ENCODE measurements at regions not wholly inside any gene's neighbourhood (a gene's known extent, or its start where the extent isn't known, plus 50 kb on each side); places are given as distances from the start of the nearest gene placed in this dataset.

DNA sequence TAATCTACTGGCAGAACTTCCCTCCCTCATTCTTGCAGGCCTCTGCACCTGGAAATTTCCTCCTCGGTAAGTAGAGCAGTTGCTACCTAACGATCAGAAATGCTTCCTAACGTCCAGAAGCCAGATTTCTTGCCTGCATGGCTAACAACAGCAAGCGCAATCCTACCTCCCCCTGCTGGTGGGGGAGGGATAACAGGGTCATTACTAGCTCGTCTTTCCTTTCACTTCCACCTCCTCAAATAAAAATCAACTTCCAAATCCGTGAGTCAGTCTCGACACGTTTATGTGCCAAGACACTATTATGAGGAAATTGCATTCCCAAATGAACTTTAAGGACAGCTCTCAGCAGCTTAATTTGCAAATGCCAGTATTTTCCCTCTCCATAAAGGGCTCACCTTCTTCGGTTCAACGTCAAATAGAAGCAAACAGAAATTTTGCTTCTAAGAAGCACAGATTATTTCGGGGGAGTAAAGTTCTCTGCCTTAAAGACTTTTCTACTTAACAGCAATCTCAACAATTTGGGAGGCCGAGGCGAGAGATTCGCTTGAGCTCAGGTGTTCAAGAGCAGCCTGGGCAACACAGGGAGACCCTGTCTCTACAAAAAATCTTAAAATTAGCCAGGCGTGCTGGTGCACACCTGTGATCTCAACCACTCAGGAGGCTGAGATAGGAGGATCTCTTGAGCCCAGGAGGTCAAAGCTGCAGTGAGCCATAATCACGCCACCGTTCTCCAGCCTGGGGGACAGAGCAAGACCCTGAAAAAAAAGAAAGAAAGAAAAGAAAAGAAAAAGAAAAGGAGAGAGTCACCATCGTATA lies 188.6 kb upstream of the PSMD7 start:
- no peak for TF ChIP-seq ARNTL (CRISPR knock-in tag; IDR thresholded peaks at IDR 0.05; ENCODE audit: borderline replicate concordance, low read depth)
- no peak for ATAC-seq

DNA sequence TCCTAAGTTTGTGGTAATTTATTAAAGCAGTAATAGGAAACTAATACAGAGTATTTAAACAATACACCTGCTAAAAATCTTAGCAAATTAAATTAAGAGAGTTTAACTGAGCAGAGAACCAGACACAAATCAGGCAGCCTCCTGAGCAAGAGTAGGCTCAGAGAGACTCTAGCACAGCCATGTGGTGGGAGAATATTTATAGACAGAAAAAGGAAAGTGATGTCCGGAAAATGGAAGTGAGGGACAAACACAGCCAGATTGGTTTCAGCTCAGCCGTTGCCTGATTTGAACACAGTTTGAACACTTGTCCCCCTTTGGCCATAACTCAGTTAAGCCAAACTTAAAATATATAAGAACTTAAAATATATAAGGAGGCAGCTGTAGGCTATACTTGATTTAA lies 192.6 kb upstream of the PSMD7 start:
- no peak for TF ChIP-seq ZNF8 (CRISPR knock-in tag; IDR thresholded peaks at IDR 0.05)
- no peak for TF ChIP-seq ARNTL (CRISPR knock-in tag; IDR thresholded peaks at IDR 0.05; ENCODE audit: borderline replicate concordance, low read depth)
- no peak for TF ChIP-seq TCF4 (CRISPR knock-in tag; IDR thresholded peaks at IDR 0.05; ENCODE audit: borderline replicate concordance)
- no peak for TF ChIP-seq ZNF565 (CRISPR knock-in tag; conservative IDR thresholded peaks at IDR 0.05; ENCODE audit: low read depth)
- no peak for TF ChIP-seq ZFP30 (CRISPR knock-in tag; IDR thresholded peaks at IDR 0.05)
- TF ChIP-seq ISL1 (CRISPR knock-in tag; IDR thresholded peaks at IDR 0.05) = no peak
- TF ChIP-seq OSR1 (CRISPR knock-in tag; IDR thresholded peaks at IDR 0.05) = no peak
- TF ChIP-seq, protein P1, sequence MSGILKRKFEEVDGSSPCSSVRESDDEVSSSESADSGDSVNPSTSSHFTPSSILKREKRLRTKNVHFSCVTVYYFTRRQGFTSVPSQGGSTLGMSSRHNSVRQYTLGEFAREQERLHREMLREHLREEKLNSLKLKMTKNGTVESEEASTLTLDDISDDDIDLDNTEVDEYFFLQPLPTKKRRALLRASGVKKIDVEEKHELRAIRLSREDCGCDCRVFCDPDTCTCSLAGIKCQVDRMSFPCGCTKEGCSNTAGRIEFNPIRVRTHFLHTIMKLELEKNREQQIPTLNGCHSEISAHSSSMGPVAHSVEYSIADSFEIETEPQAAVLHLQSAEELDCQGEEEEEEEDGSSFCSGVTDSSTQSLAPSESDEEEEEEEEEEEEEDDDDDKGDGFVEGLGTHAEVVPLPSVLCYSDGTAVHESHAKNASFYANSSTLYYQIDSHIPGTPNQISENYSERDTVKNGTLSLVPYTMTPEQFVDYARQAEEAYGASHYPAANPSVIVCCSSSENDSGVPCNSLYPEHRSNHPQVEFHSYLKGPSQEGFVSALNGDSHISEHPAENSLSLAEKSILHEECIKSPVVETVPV (CRISPR knock-in tag; IDR thresholded peaks at IDR 0.05) = no peak
- TF ChIP-seq, protein P2, sequence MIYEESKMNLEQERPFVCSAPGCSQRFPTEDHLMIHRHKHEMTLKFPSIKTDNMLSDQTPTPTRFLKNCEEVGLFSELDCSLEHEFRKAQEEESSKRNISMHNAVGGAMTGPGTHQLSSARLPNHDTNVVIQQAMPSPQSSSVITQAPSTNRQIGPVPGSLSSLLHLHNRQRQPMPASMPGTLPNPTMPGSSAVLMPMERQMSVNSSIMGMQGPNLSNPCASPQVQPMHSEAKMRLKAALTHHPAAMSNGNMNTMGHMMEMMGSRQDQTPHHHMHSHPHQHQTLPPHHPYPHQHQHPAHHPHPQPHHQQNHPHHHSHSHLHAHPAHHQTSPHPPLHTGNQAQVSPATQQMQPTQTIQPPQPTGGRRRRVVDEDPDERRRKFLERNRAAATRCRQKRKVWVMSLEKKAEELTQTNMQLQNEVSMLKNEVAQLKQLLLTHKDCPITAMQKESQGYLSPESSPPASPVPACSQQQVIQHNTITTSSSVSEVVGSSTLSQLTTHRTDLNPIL (CRISPR knock-in tag; IDR thresholded peaks at IDR 0.05; ENCODE audit: low read depth) = no peak
- TF ChIP-seq ZC3H10 (CRISPR knock-in tag; IDR thresholded peaks at IDR 0.05) = no peak
- TF ChIP-seq SNAI2 (CRISPR knock-in tag; IDR thresholded peaks at IDR 0.05) = no peak
- no peak for TF ChIP-seq ZFP3 (CRISPR knock-in tag; IDR thresholded peaks at IDR 0.05)
- no peak for TF ChIP-seq ZNF70 (CRISPR knock-in tag; IDR thresholded peaks at IDR 0.05)
- TF ChIP-seq PPARA (CRISPR knock-in tag; IDR thresholded peaks at IDR 0.05; ENCODE audit: borderline replicate concordance) = no peak
- TF ChIP-seq CSDC2 (CRISPR knock-in tag; IDR thresholded peaks at IDR 0.05) = no peak
- no peak for TF ChIP-seq RARB (CRISPR knock-in tag; IDR thresholded peaks at IDR 0.05)
- no peak for TF ChIP-seq ESRRG (CRISPR knock-in tag; IDR thresholded peaks at IDR 0.05)
- TF ChIP-seq, protein P3, sequence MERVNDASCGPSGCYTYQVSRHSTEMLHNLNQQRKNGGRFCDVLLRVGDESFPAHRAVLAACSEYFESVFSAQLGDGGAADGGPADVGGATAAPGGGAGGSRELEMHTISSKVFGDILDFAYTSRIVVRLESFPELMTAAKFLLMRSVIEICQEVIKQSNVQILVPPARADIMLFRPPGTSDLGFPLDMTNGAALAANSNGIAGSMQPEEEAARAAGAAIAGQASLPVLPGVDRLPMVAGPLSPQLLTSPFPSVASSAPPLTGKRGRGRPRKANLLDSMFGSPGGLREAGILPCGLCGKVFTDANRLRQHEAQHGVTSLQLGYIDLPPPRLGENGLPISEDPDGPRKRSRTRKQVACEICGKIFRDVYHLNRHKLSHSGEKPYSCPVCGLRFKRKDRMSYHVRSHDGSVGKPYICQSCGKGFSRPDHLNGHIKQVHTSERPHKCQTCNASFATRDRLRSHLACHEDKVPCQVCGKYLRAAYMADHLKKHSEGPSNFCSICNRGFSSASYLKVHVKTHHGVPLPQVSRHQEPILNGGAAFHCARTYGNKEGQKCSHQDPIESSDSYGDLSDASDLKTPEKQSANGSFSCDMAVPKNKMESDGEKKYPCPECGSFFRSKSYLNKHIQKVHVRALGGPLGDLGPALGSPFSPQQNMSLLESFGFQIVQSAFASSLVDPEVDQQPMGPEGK (CRISPR knock-in tag; IDR thresholded peaks at IDR 0.05; ENCODE audit: borderline replicate concordance) = no peak
- no peak for TF ChIP-seq TOX (CRISPR knock-in tag; IDR thresholded peaks at IDR 0.05; ENCODE audit: borderline replicate concordance)
- TF ChIP-seq, protein P4, sequence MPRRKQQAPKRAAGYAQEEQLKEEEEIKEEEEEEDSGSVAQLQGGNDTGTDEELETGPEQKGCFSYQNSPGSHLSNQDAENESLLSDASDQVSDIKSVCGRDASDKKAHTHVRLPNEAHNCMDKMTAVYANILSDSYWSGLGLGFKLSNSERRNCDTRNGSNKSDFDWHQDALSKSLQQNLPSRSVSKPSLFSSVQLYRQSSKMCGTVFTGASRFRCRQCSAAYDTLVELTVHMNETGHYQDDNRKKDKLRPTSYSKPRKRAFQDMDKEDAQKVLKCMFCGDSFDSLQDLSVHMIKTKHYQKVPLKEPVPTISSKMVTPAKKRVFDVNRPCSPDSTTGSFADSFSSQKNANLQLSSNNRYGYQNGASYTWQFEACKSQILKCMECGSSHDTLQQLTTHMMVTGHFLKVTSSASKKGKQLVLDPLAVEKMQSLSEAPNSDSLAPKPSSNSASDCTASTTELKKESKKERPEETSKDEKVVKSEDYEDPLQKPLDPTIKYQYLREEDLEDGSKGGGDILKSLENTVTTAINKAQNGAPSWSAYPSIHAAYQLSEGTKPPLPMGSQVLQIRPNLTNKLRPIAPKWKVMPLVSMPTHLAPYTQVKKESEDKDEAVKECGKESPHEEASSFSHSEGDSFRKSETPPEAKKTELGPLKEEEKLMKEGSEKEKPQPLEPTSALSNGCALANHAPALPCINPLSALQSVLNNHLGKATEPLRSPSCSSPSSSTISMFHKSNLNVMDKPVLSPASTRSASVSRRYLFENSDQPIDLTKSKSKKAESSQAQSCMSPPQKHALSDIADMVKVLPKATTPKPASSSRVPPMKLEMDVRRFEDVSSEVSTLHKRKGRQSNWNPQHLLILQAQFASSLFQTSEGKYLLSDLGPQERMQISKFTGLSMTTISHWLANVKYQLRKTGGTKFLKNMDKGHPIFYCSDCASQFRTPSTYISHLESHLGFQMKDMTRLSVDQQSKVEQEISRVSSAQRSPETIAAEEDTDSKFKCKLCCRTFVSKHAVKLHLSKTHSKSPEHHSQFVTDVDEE (CRISPR knock-in tag; IDR thresholded peaks at IDR 0.05) = no peak
- ATAC-seq = no peak

DNA sequence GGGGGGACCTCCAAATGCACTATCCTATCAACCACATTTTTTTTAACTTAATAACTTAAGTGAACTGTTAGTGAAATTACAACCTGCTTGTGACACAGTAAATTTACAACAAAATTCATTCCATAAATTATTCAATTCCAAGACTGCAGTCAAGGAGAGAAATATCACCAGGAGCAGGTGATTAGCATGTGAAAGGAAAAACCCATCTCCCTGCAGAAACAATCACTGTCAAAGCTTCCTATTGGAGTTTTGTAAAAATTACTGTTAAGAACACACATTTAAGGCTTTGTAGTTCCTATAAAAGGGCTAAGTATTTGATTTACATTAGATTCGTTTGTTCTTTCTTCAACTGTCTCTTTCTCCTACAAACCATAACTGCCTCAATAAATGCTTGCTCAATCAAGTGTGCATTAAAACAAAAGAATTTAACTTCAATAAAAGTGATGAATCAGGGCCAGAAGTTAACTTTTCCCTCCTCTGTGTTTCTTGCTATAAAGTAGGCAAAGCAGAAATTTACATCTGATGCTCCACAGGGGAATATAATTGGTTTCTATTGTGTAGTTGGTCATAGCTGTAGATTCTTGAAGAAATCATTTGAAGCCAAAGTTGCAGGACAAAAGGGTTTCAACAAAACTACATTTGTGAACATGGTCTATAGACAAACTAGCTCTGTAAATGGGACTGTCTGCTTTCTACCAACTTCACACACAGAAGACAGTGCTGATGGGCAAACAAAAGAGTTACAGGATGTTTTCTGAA lies 195.1 kb upstream of the PSMD7 start:
- no peak for ATAC-seq
- no peak for TF ChIP-seq SNAI2 (CRISPR knock-in tag; IDR thresholded peaks at IDR 0.05)
- no peak for TF ChIP-seq GLIS3 (CRISPR knock-in tag; IDR thresholded peaks at IDR 0.05)
- no peak for TF ChIP-seq ZNF565 (CRISPR knock-in tag; conservative IDR thresholded peaks at IDR 0.05; ENCODE audit: low read depth)
- TF ChIP-seq ZNF70 (CRISPR knock-in tag; IDR thresholded peaks at IDR 0.05) = no peak
- TF ChIP-seq CSDC2 (CRISPR knock-in tag; IDR thresholded peaks at IDR 0.05) = no peak
- TF ChIP-seq PPARA (CRISPR knock-in tag; IDR thresholded peaks at IDR 0.05; ENCODE audit: borderline replicate concordance) = no peak
- TF ChIP-seq, protein P5, sequence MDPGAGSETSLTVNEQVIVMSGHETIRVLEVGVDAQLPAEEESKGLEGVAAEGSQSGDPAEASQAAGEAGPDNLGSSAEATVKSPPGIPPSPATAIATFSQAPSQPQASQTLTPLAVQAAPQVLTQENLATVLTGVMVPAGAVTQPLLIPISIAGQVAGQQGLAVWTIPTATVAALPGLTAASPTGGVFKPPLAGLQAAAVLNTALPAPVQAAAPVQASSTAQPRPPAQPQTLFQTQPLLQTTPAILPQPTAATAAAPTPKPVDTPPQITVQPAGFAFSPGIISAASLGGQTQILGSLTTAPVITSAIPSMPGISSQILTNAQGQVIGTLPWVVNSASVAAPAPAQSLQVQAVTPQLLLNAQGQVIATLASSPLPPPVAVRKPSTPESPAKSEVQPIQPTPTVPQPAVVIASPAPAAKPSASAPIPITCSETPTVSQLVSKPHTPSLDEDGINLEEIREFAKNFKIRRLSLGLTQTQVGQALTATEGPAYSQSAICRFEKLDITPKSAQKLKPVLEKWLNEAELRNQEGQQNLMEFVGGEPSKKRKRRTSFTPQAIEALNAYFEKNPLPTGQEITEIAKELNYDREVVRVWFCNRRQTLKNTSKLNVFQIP (CRISPR knock-in tag; IDR thresholded peaks at IDR 0.05; ENCODE audit: borderline replicate concordance, low read depth) = no peak
- TF ChIP-seq, protein P1 (CRISPR knock-in tag; IDR thresholded peaks at IDR 0.05) = no peak
- TF ChIP-seq ZFP30 (CRISPR knock-in tag; IDR thresholded peaks at IDR 0.05) = no peak
- TF ChIP-seq, protein P2 (CRISPR knock-in tag; IDR thresholded peaks at IDR 0.05; ENCODE audit: low read depth) = no peak

All from SK-N-SH treated with all-trans-retinoic acid at 6 μM for 48 hours (cell line).